Ovary (tissue), 3 donors: ENCODE measurements at regions not wholly inside any gene's neighbourhood (a gene's known extent, or its start where the extent isn't known, plus 50 kb on each side); places are given as distances from the start of the nearest gene placed in this dataset.

ENCODE experiments used
- CTCF ChIP-seq, 3 donors: fragments of 450-650 bp in 2 of 3; fragments of 200-600 bp in 1 of 3; IDR thresholded peaks; one replicate each; pipeline versions ENCODE4 v1.5.1 to v1.8.0; 2016 to 2022; ENCODE audit warnings: antibody characterized with exemption in 3 of 3, mild to moderate bottlenecking in 1 of 3
- EP300 ChIP-seq: sonication (generic); formaldehyde crosslinking; IDR thresholded peaks from one replicate; pipeline ENCODE4 v1.6.1; 2017; ENCODE audit warnings: antibody characterized with exemption
- donor health status: DM: no; HTN: no; CAD: no.

- TF ChIP-seq CTCF (IDR thresholded peaks at IDR 0.05): no peak
- TF ChIP-seq EP300: no peak
Measured at GRCh38 chr18:24928301-24928878, 423.6 kb downstream of the ZNF521 start.
